HepG2 (cell line): ENCODE measurements at regions not wholly inside any gene's neighbourhood (a gene's known extent, or its start where the extent isn't known, plus 50 kb on each side); places are given as distances from the start of the nearest gene placed in this dataset.

ENCODE experiments used
- ATAC-seq: fragments of 200-7000 bp; cut with Tn5 transposase; 3 replicates; pipeline ENCODE4 v1.9.1; 2020; ENCODE audit warnings: mild to moderate bottlenecking, moderate library complexity
- BruUV-seq: library from RNA; stranded (reverse); fragments of 400-500 nt; replicated peaks from 2 replicates; lab custom pipeline; 2021; lab: Mats Ljungman, UMichigan
- CTCF ChIA-PET: fragments of 300-600 bp; formaldehyde crosslinking; extraction: SDS; loops from one replicate; lab custom pipeline; 2021; ENCODE audit warnings: low total read pairs, inconsistent platforms, low intra/inter-chr PET ratio; lab: Yijun Ruan, JAX
- POLR2A ChIA-PET: fragments of 350-600 bp; sonication (Branson Sonifier 250); formaldehyde crosslinking; loops from one replicate; lab custom pipeline; 2020; ENCODE audit warnings: antibody characterized with exemption, inconsistent platforms; lab: Yijun Ruan, JAX
- DNase-seq: peaks from one replicate; pipeline ENCODE4 v3.0.0-alpha.2; 2015; ENCODE audit warnings: low spot score
- FAIRE-seq: peaks from 3 replicates; lab custom pipeline; 2011; peaks lifted over from hg19 to GRCh38; lab: Jason Lieb, UNC
- H2AFZ ChIP-seq: one replicate; pipeline ENCODE4 v1.6.1; 2011; ENCODE audit warnings: low read length, inconsistent platforms
- H3K27ac ChIP-seq: fragments of 300-600 bp; 3 replicates; pipeline ENCODE4 v1.8.0; 2011; ENCODE audit warnings: mixed run types, mild to moderate bottlenecking, mixed read lengths, low read length, inconsistent platforms; ENCODE audit not compliant: insufficient read depth; ENCODE audit errors: extremely low read length
- H3K27me3 ChIP-seq, 2 experiments: fragments of 200-600 bp in 1 of 2; 2 replicates in 1 of 2; 3 replicates in 1 of 2; pipeline versions ENCODE4 v1.6.0 to v1.8.0; 2011; ENCODE audit warnings: low read length in 2 of 2, mild to moderate bottlenecking in 2 of 2, moderate library complexity in 2 of 2, inconsistent platforms in 1 of 2; ENCODE audit not compliant: insufficient read depth in 2 of 2, control insufficient read depth in 1 of 2
- H3K36me3 ChIP-seq, 2 experiments: fragments of 200-600 bp in 1 of 2; replicated peaks in 1 of 2; 2 replicates in 1 of 2; 3 replicates in 1 of 2; pipeline versions ENCODE4 v1.5.1 to v1.8.0; 2011; ENCODE audit warnings: low read length in 2 of 2, inconsistent platforms in 1 of 2; ENCODE audit not compliant: insufficient read depth in 2 of 2, control insufficient read depth in 1 of 2
- H3K4me1 ChIP-seq: 2 replicates; pipeline ENCODE4 v1.5.1; 2012; ENCODE audit warnings: low read length, inconsistent platforms; ENCODE audit not compliant: insufficient read depth
- H3K4me2 ChIP-seq: 2 replicates; pipeline ENCODE4 v1.6.0; 2011; ENCODE audit warnings: low read depth, low read length, inconsistent platforms
- H3K4me3 ChIP-seq, 3 experiments: fragments of 200-600 bp in 1 of 3; sonication (generic), shearing (Covaris generic) in 1 of 3; replicated peaks in 1 of 3; 2 replicates each; pipeline ENCODE4 v1.5.1; 2011 to 2016; ENCODE audit warnings: low read length in 3 of 3, inconsistent platforms in 2 of 3, low read depth in 2 of 3, mild to moderate bottlenecking in 2 of 3, control low read depth in 1 of 3, mixed read lengths in 1 of 3; ENCODE audit not compliant: insufficient read depth in 1 of 3
- H3K79me2 ChIP-seq: one replicate; pipeline ENCODE4 v1.6.1; 2011; ENCODE audit warnings: low read length, inconsistent platforms; ENCODE audit not compliant: insufficient read depth
- H3K9ac ChIP-seq: 2 replicates; pipeline ENCODE4 v1.6.0; 2011; ENCODE audit warnings: mild to moderate bottlenecking, low read depth, low read length, inconsistent platforms; ENCODE audit not compliant: insufficient read depth
- H3K9me3 ChIP-seq: 2 replicates; pipeline ENCODE4 v1.5.1; 2012; ENCODE audit warnings: mild to moderate bottlenecking, low read length
- H4K20me1 ChIP-seq: 2 replicates; pipeline ENCODE4 v1.6.0; 2011; ENCODE audit warnings: inconsistent platforms, mild to moderate bottlenecking, low read length, moderate library complexity; ENCODE audit not compliant: insufficient read depth
- AKAP8 ChIP-seq: sonication (generic); formaldehyde crosslinking; IDR thresholded peaks from 2 replicates; pipeline ENCODE4 v1.5.1; 2020; ENCODE audit warnings: mild to moderate bottlenecking, missing genetic modification reagents
- BRF2 ChIP-seq: sonication (generic); formaldehyde crosslinking; IDR thresholded peaks from 2 replicates; pipeline ENCODE4 v1.8.1; 2022; ENCODE audit warnings: mild to moderate bottlenecking, missing genetic modification reagents
- EHMT2 ChIP-seq: fragments of 200-600 bp; sonication (generic); IDR thresholded peaks from 2 replicates; pipeline ENCODE4 v1.7.0; 2017; ENCODE audit warnings: antibody characterized with exemption, low read depth, low read length, borderline replicate concordance
- FOXO4 ChIP-seq: sonication (generic); formaldehyde crosslinking; conservative IDR thresholded peaks from 2 replicates; pipeline ENCODE4 v1.8.1; 2023; ENCODE audit warnings: missing genetic modification reagents
- MEIS1 ChIP-seq: sonication (generic); formaldehyde crosslinking; IDR thresholded peaks from 2 replicates; pipeline ENCODE4 v1.9.0; 2021; ENCODE audit warnings: mild to moderate bottlenecking, missing genetic modification reagents, moderate library complexity, borderline replicate concordance
- RFX5 ChIP-seq: IDR thresholded peaks from 2 replicates; pipeline ENCODE4 v1.6.1; 2011; ENCODE audit warnings: low read depth, low read length, improper control_type of control experiment
- ZBTB20 ChIP-seq: sonication (generic); formaldehyde crosslinking; IDR thresholded peaks from 2 replicates; pipeline ENCODE4 v1.8.1; 2023; ENCODE audit warnings: missing genetic modification reagents, low read depth, mild to moderate bottlenecking, borderline replicate concordance
- ZBTB38 ChIP-seq: sonication (generic); formaldehyde crosslinking; IDR thresholded peaks from 2 replicates; pipeline ENCODE4 v1.5.1; 2020; ENCODE audit warnings: mild to moderate bottlenecking, missing genetic modification reagents
- ZNF335 ChIP-seq: sonication (generic); formaldehyde crosslinking; IDR thresholded peaks from 2 replicates; pipeline ENCODE4 v1.4.0; 2020; ENCODE audit warnings: missing genetic modification reagents
- ZNF547 ChIP-seq: sonication (generic); formaldehyde crosslinking; IDR thresholded peaks from 2 replicates; pipeline ENCODE4 v1.5.1; 2020; ENCODE audit warnings: mild to moderate bottlenecking, missing genetic modification reagents
- ZNF878 ChIP-seq: sonication (generic); formaldehyde crosslinking; IDR thresholded peaks from 2 replicates; pipeline ENCODE4 v1.8.1; 2023; ENCODE audit warnings: mild to moderate bottlenecking, missing genetic modification reagents, moderate library complexity
- WGBS: methylation state at CpG from one replicate; pipeline ENCODE4 v1.1.6; 2017; ENCODE audit warnings: low lambda C conversion rate; 5-methylcytosine and 5-hydroxymethylcytosine counted together
- in situ Hi-C: cut with HindIII; loops from 2 replicates; pipeline ENCODE4 v1.10.0; 2017; ENCODE audit warnings: low pct_unique_long_range_greater_than_20kb; ENCODE audit not compliant: extremely low pct_ligation_motif_present
- intact Hi-C: fragments of 100-400 bp; cut with micrococcal nuclease; formaldehyde crosslinking; loops from one replicate; pipeline ENCODE4 v1.10.0; 2022; ENCODE audit not compliant: unreplicated experiment
- TF ChIP-seq, protein P1 (sequence below): sonication (generic); formaldehyde crosslinking; IDR thresholded peaks from 2 replicates; pipeline ENCODE4 v1.4.0; 2020; ENCODE audit warnings: low read depth, mild to moderate bottlenecking, missing genetic modification reagents
- TF ChIP-seq, protein P2 (sequence below): sonication (generic); IDR thresholded peaks from 2 replicates; pipeline ENCODE4 v1.6.1; 2016; ENCODE audit warnings: low read depth, borderline replicate concordance
- TF ChIP-seq, protein P3 (sequence below): sonication (generic); formaldehyde crosslinking; IDR thresholded peaks from 2 replicates; pipeline ENCODE4 v1.9.0; 2021; ENCODE audit warnings: missing genetic modification reagents, mild to moderate bottlenecking, borderline replicate concordance

- H3K27me3 ChIP-seq = no peaks in the 10 kb centered on the region
- FAIRE-seq (no peak), ATAC-seq (no peak), DNase-seq (no peak)
- CTCF ChIA-PET = no interaction called here
- H2AFZ ChIP-seq = no peak overlapping the region
- intact Hi-C loops = no loop called here
- no peaks in the 10 kb centered on the region for H3K79me2 ChIP-seq
- peaks cover 71% of the 10 kb centered on the region for H3K9me3 ChIP-seq
- no peaks in the 10 kb centered on the region for H3K4me1 ChIP-seq
- no peak overlapping the region for H3K27ac ChIP-seq
- H3K36me3 ChIP-seq = no peaks in the 10 kb centered on the region
- under 1% methylated on average over 5 of the region's 5 CpGs for WGBS
- H3K4me3 ChIP-seq = no peak overlapping the region
- TF ChIP-seq EHMT2 (no peak), ZNF335 (CRISPR knock-in tag) (no peak), ZBTB20 (CRISPR knock-in tag) (no peak), BRF2 (CRISPR knock-in tag) (no peak), MEIS1 (CRISPR knock-in tag) (no peak), ZNF547 (CRISPR knock-in tag) (no peak), RFX5 (no peak), AKAP8 (CRISPR knock-in tag) (no peak), FOXO4 (CRISPR knock-in tag) (no peak), ZNF878 (CRISPR knock-in tag) (no peak), ZBTB38 (CRISPR knock-in tag) (no peak)
- TF ChIP-seq, protein P1, sequence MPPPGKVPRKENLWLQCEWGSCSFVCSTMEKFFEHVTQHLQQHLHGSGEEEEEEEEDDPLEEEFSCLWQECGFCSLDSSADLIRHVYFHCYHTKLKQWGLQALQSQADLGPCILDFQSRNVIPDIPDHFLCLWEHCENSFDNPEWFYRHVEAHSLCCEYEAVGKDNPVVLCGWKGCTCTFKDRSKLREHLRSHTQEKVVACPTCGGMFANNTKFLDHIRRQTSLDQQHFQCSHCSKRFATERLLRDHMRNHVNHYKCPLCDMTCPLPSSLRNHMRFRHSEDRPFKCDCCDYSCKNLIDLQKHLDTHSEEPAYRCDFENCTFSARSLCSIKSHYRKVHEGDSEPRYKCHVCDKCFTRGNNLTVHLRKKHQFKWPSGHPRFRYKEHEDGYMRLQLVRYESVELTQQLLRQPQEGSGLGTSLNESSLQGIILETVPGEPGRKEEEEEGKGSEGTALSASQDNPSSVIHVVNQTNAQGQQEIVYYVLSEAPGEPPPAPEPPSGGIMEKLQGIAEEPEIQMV = no peak
- TF ChIP-seq, protein P2, sequence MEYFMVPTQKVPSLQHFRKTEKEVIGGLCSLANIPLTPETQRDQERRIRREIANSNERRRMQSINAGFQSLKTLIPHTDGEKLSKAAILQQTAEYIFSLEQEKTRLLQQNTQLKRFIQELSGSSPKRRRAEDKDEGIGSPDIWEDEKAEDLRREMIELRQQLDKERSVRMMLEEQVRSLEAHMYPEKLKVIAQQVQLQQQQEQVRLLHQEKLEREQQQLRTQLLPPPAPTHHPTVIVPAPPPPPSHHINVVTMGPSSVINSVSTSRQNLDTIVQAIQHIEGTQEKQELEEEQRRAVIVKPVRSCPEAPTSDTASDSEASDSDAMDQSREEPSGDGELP = no peak
- TF ChIP-seq, protein P3, sequence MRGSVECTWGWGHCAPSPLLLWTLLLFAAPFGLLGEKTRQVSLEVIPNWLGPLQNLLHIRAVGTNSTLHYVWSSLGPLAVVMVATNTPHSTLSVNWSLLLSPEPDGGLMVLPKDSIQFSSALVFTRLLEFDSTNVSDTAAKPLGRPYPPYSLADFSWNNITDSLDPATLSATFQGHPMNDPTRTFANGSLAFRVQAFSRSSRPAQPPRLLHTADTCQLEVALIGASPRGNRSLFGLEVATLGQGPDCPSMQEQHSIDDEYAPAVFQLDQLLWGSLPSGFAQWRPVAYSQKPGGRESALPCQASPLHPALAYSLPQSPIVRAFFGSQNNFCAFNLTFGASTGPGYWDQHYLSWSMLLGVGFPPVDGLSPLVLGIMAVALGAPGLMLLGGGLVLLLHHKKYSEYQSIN (CRISPR knock-in tag) = no peak
- no TSS peak for BruUV-seq
- in situ Hi-C loops = no loop called here
- POLR2A ChIA-PET = no interaction called here
- H3K4me2 ChIP-seq = no peak overlapping the region
- H4K20me1 ChIP-seq = no peaks in the 10 kb centered on the region
- H3K9ac ChIP-seq = no peak overlapping the region
Measured at GRCh38 chr16:64864232-64864809, 257.5 kb downstream of the CDH11 start.
